Mucosa of stomach (tissue), 1 donor: ENCODE measurements at regions not wholly inside any gene's neighbourhood (a gene's known extent, or its start where the extent isn't known, plus 50 kb on each side); places are given as distances from the start of the nearest gene placed in this dataset.

Experiments used
- H3K27me3 ChIP-seq: one replicate; pipeline ENCODE4 v1.7.0; 2013; ENCODE audit warnings: mild to moderate bottlenecking, low read length; ENCODE audit not compliant: control insufficient read depth, insufficient read depth
- H3K36me3 ChIP-seq: one replicate; pipeline ENCODE4 v1.7.0; 2013; ENCODE audit warnings: low read length; ENCODE audit not compliant: control insufficient read depth, insufficient read depth
- H3K4me1 ChIP-seq: one replicate; pipeline ENCODE4 v1.7.0; 2013; ENCODE audit warnings: mild to moderate bottlenecking, low read length; ENCODE audit not compliant: control insufficient read depth, insufficient read depth
- H3K4me3 ChIP-seq: one replicate; pipeline ENCODE4 v1.7.0; 2013; ENCODE audit warnings: low read length
- H3K9ac ChIP-seq: one replicate; pipeline ENCODE4 v1.7.0; 2013; ENCODE audit warnings: mild to moderate bottlenecking, low read length, moderate library complexity
- H3K9me3 ChIP-seq: one replicate; pipeline ENCODE4 v1.7.0; 2013; ENCODE audit warnings: mild to moderate bottlenecking, low read length, moderate library complexity; ENCODE audit not compliant: control insufficient read depth
- donor health status: Pancreatic carcinoma.

GRCh38 chr4:152015597-152016302 is 254.9 kb upstream of the GATB start:
- H3K9me3 ChIP-seq: no peaks in the 10 kb centered on the region
- no peak overlapping the region for H3K4me3 ChIP-seq
- H3K9ac ChIP-seq: no peak overlapping the region
- no peaks in the 10 kb centered on the region for H3K4me1 ChIP-seq
- H3K36me3 ChIP-seq: no peaks in the 10 kb centered on the region
- H3K27me3 ChIP-seq: no peaks in the 10 kb centered on the region

GRCh38 chr4:152014280-152014679 is 253.5 kb upstream of the GATB start:
- Histone ChIP-seq H3K4me3 (no peak overlapping the region), H3K4me1 (no peaks in the 10 kb centered on the region), H3K27me3 (no peaks in the 10 kb centered on the region), H3K9me3 (no peaks in the 10 kb centered on the region), H3K9ac (no peak overlapping the region), H3K36me3 (no peaks in the 10 kb centered on the region)

- no peaks in the 10 kb centered on the region for H3K4me1 ChIP-seq
- no peak overlapping the region for H3K4me3 ChIP-seq
- no peaks in the 10 kb centered on the region for H3K36me3 ChIP-seq
- H3K9me3 ChIP-seq: no peaks in the 10 kb centered on the region
- no peak overlapping the region for H3K9ac ChIP-seq
- no peaks in the 10 kb centered on the region for H3K27me3 ChIP-seq
These were observed 250.7 kb upstream of the GATB start for GRCh38 chr4:152011469-152011868.

GRCh38 chr4:152010710-152011079 is 249.9 kb upstream of the GATB start:
- Histone ChIP-seq H3K4me3 (no peak overlapping the region), H3K4me1 (no peaks in the 10 kb centered on the region), H3K36me3 (no peaks in the 10 kb centered on the region), H3K9me3 (no peaks in the 10 kb centered on the region), H3K27me3 (no peaks in the 10 kb centered on the region), H3K9ac (no peak overlapping the region)

GRCh38 chr4:152009983-152010709 is 249.3 kb upstream of the GATB start:
- Histone ChIP-seq H3K36me3 (no peaks in the 10 kb centered on the region), H3K4me3 (no peak overlapping the region), H3K9me3 (no peaks in the 10 kb centered on the region), H3K27me3 (no peaks in the 10 kb centered on the region), H3K4me1 (no peaks in the 10 kb centered on the region), H3K9ac (no peak overlapping the region)

- H3K27me3 ChIP-seq: no peaks in the 10 kb centered on the region
- no peaks in the 10 kb centered on the region for H3K36me3 ChIP-seq
- H3K9me3 ChIP-seq: no peaks in the 10 kb centered on the region
- H3K9ac ChIP-seq: no peak overlapping the region
- no peaks in the 10 kb centered on the region for H3K4me1 ChIP-seq
- no peak overlapping the region for H3K4me3 ChIP-seq
These were observed 248.3 kb upstream of the GATB start for GRCh38 chr4:152009031-152009670.

- H3K4me1 ChIP-seq: no peaks in the 10 kb centered on the region
- no peak overlapping the region for H3K9ac ChIP-seq
- no peaks in the 10 kb centered on the region for H3K27me3 ChIP-seq
- H3K4me3 ChIP-seq: no peak overlapping the region
- H3K36me3 ChIP-seq: no peaks in the 10 kb centered on the region
- H3K9me3 ChIP-seq: no peaks in the 10 kb centered on the region
These were observed 246.3 kb upstream of the GATB start for GRCh38 chr4:152007111-152007510.

GRCh38 chr4:152004801-152005200 is 244.0 kb upstream of the GATB start:
- Histone ChIP-seq H3K4me1 (no peaks in the 10 kb centered on the region), H3K4me3 (no peak overlapping the region), H3K36me3 (no peaks in the 10 kb centered on the region), H3K27me3 (no peaks in the 10 kb centered on the region), H3K9ac (no peak overlapping the region), H3K9me3 (no peaks in the 10 kb centered on the region)

GRCh38 chr4:152000518-152000917 is 239.7 kb upstream of the GATB start:
- Histone ChIP-seq H3K4me3 (no peak overlapping the region), H3K27me3 (no peaks in the 10 kb centered on the region), H3K4me1 (no peaks in the 10 kb centered on the region), H3K9me3 (no peaks in the 10 kb centered on the region), H3K9ac (no peak overlapping the region), H3K36me3 (no peaks in the 10 kb centered on the region)

- Histone ChIP-seq H3K9me3 (no peaks in the 10 kb centered on the region), H3K4me3 (no peak overlapping the region), H3K36me3 (no peaks in the 10 kb centered on the region), H3K4me1 (no peaks in the 10 kb centered on the region), H3K9ac (no peak overlapping the region), H3K27me3 (no peaks in the 10 kb centered on the region)
These were observed 237.9 kb upstream of the GATB start for GRCh38 chr4:151998723-151999122.

GRCh38 chr4:151997461-151997860 is 236.7 kb upstream of the GATB start:
- H3K27me3 ChIP-seq: no peaks in the 10 kb centered on the region
- H3K4me3 ChIP-seq: no peak overlapping the region
- H3K4me1 ChIP-seq: peaks cover 6% of the 10 kb centered on the region
- H3K9me3 ChIP-seq: no peaks in the 10 kb centered on the region
- H3K36me3 ChIP-seq: no peaks in the 10 kb centered on the region
- no peak overlapping the region for H3K9ac ChIP-seq

GRCh38 chr4:151994429-151994828 is 233.6 kb upstream of the GATB start:
- Histone ChIP-seq H3K9ac (no peak overlapping the region), H3K4me3 (no peak overlapping the region), H3K27me3 (no peaks in the 10 kb centered on the region), H3K36me3 (no peaks in the 10 kb centered on the region), H3K9me3 (no peaks in the 10 kb centered on the region), H3K4me1 (peaks cover 6% of the 10 kb centered on the region)
